A549 (cell line): ENCODE measurements at regions not wholly inside any gene's neighbourhood (a gene's known extent, or its start where the extent isn't known, plus 50 kb on each side); places are given as distances from the start of the nearest gene placed in this dataset.

Source experiments
- ATAC-seq, 2 experiments: fragments of 200-7000 bp in 1 of 2; fragments of >200 bp in 1 of 2; cut with Nextera tagmentation in 1 of 2; cut with Tn5 transposase in 1 of 2; 3 replicates each; pipeline versions ENCODE4 v1.8.0 to v1.9.1; 2018 to 2020; ENCODE audit warnings: mild to moderate bottlenecking in 1 of 2, moderate library complexity in 1 of 2
- CTCF ChIA-PET: fragments of 300-600 bp; sonication (Branson Sonifier 250); formaldehyde crosslinking; extraction: SDS; loops from one replicate; lab custom pipeline; 2021; ENCODE audit warnings: antibody characterized with exemption, inconsistent platforms; lab: Yijun Ruan, JAX
- POLR2A ChIA-PET: fragments of 350-600 bp; formaldehyde crosslinking; extraction: SDS; loops from one replicate; lab custom pipeline; 2021; ENCODE audit warnings: antibody characterized with exemption, inconsistent platforms; lab: Yijun Ruan, JAX
- DNase-seq, 2 experiments: peaks; one replicate each; pipeline versions ENCODE4 v3.0.0 to v3.0.0-alpha.2; 2011 to 2016; ENCODE audit warnings: low read depth in 1 of 2, low spot score in 1 of 2
- FAIRE-seq: peaks from 2 replicates; lab custom pipeline; 2011; peaks lifted over from hg19 to GRCh38; lab: Jason Lieb, UNC
- H3K27ac ChIP-seq, 2 experiments: fragments of >200 bp; sonication (Bioruptor Twin); formaldehyde crosslinking; 3 replicates each; pipeline ENCODE4 v1.5.1; 2016 to 2017
- H3K4me1 ChIP-seq: fragments of >200 bp; sonication (Bioruptor Twin); formaldehyde crosslinking; 3 replicates; pipeline ENCODE4 v1.6.1; 2016
- H3K4me2 ChIP-seq: fragments of >200 bp; sonication (Bioruptor Twin); formaldehyde crosslinking; 3 replicates; pipeline ENCODE4 v1.6.1; 2016
- H3K4me3 ChIP-seq: fragments of >200 bp; sonication (Bioruptor Twin); formaldehyde crosslinking; 3 replicates; pipeline ENCODE4 v1.5.1; 2016
- H3K9me3 ChIP-seq: fragments of >200 bp; sonication (Bioruptor Twin); formaldehyde crosslinking; 3 replicates; pipeline ENCODE4 v1.6.1; 2016
- CBX8 ChIP-seq: fragments of 200-600 bp; sonication (generic); IDR thresholded peaks from 2 replicates; pipeline ENCODE4 v1.6.1; 2016
- CEBPB ChIP-seq, 2 experiments: fragments of >200 bp in 1 of 2; sonication (Bioruptor Twin) in 1 of 2; formaldehyde crosslinking in 1 of 2; IDR thresholded peaks; 2 replicates each; pipeline ENCODE4 v1.6.1; 2012 to 2016
- CHD4 ChIP-seq: fragments of 200-600 bp; sonication (generic); IDR thresholded peaks from 2 replicates; pipeline ENCODE4 v1.6.1; 2016; ENCODE audit warnings: antibody characterized with exemption, mild to moderate bottlenecking, borderline replicate concordance
- EP300 ChIP-seq, 2 experiments: fragments of >200 bp; sonication (Bioruptor Twin); formaldehyde crosslinking; IDR thresholded peaks; 2 replicates in 1 of 2; 3 replicates in 1 of 2; pipeline ENCODE4 v1.6.1; 2016 to 2017
- FOSL2 ChIP-seq, 2 experiments: fragments of 450-650 bp in 1 of 2; fragments of >200 bp in 1 of 2; sonication (Bioruptor Twin) in 1 of 2; formaldehyde crosslinking; IDR thresholded peaks; 2 replicates each; pipeline versions ENCODE4 v1.5.0 to v1.6.1; 2016 to 2020; ENCODE audit warnings: mild to moderate bottlenecking in 1 of 2, moderate library complexity in 1 of 2
- FOXS1 ChIP-seq: fragments of 250-450 bp; sonication (Bioruptor Pico); IDR thresholded peaks from 2 replicates; pipeline ENCODE4 v1.5.0; 2020; ENCODE audit warnings: mild to moderate bottlenecking, moderate library complexity
- HOXB5 ChIP-seq: fragments of 250-450 bp; sonication (Bioruptor Pico); IDR thresholded peaks from 2 replicates; pipeline ENCODE4 v1.5.0; 2020; ENCODE audit warnings: mild to moderate bottlenecking, moderate library complexity
- KDM5A ChIP-seq: fragments of 200-600 bp; sonication (generic); IDR thresholded peaks from 2 replicates; pipeline ENCODE4 v1.6.1; 2016; ENCODE audit warnings: antibody characterized with exemption, mild to moderate bottlenecking
- MYC ChIP-seq: IDR thresholded peaks from 2 replicates; pipeline ENCODE4 v1.6.1; 2012; ENCODE audit warnings: mild to moderate bottlenecking, inconsistent platforms, low read length, improper control_type of control experiment, borderline replicate concordance
- NFE2L2 ChIP-seq: fragments of 150-350 bp; conservative IDR thresholded peaks from 2 replicates; pipeline ENCODE4 v1.6.1; 2014; ENCODE audit warnings: low read length
- PHF8 ChIP-seq: fragments of 200-600 bp; sonication (generic); IDR thresholded peaks from 2 replicates; pipeline ENCODE4 v1.6.1; 2016; ENCODE audit warnings: low read depth, mild to moderate bottlenecking, antibody characterized with exemption, moderate library complexity, borderline replicate concordance
- POLR2AphosphoS2 ChIP-seq: conservative IDR thresholded peaks from 2 replicates; pipeline ENCODE4 v1.6.1; 2012; ENCODE audit warnings: low read length, improper control_type of control experiment, inconsistent platforms
- RAD21 ChIP-seq, 2 experiments: fragments of >200 bp in 1 of 2; sonication (Bioruptor Twin) in 1 of 2; formaldehyde crosslinking in 1 of 2; IDR thresholded peaks in 1 of 2; conservative IDR thresholded peaks in 1 of 2; 2 replicates in 1 of 2; 3 replicates in 1 of 2; pipeline ENCODE4 v1.6.1; 2012 to 2018; ENCODE audit warnings: inconsistent platforms in 1 of 2
- RCOR1 ChIP-seq: fragments of 150-350 bp; IDR thresholded peaks from 2 replicates; pipeline ENCODE4 v1.6.1; 2014; ENCODE audit warnings: antibody characterized with exemption, low read length, low read depth
- RFX5 ChIP-seq: fragments of 450-650 bp; IDR thresholded peaks from 2 replicates; pipeline ENCODE4 v1.7.1; 2014; ENCODE audit warnings: antibody characterized with exemption, mild to moderate bottlenecking, moderate library complexity
- RNF2 ChIP-seq: fragments of 200-600 bp; sonication (generic); IDR thresholded peaks from 2 replicates; pipeline ENCODE4 v1.6.1; 2016; ENCODE audit warnings: low read depth, mild to moderate bottlenecking, antibody characterized with exemption, moderate library complexity, borderline replicate concordance
- SMC3 ChIP-seq: fragments of >200 bp; sonication (Bioruptor Twin); formaldehyde crosslinking; IDR thresholded peaks from 3 replicates; pipeline ENCODE4 v1.6.1; 2018; ENCODE audit warnings: inconsistent platforms
- TFCP2L1 ChIP-seq: fragments of 250-450 bp; sonication (Bioruptor Pico); IDR thresholded peaks from 2 replicates; pipeline ENCODE4 v1.5.0; 2021; ENCODE audit warnings: mild to moderate bottlenecking
- TP53 ChIP-seq: fragments of 250-450 bp; sonication (Bioruptor Pico); IDR thresholded peaks from 2 replicates; pipeline ENCODE4 v1.5.0; 2021; ENCODE audit warnings: mild to moderate bottlenecking, moderate library complexity
- WGBS: methylation state at CpG from one replicate; pipeline ENCODE4 v1.1.6; 2017; ENCODE audit errors: missing lambda C conversion rate; 5-methylcytosine and 5-hydroxymethylcytosine counted together
- TF ChIP-seq, protein P1 (sequence below): fragments of 150-350 bp; IDR thresholded peaks from 2 replicates; pipeline ENCODE4 v1.6.1; 2014; ENCODE audit warnings: low read depth, mild to moderate bottlenecking, low read length
- TF ChIP-seq, protein P2 (sequence below): fragments of >200 bp; sonication (Bioruptor Twin); formaldehyde crosslinking; IDR thresholded peaks from 2 replicates; pipeline ENCODE4 v1.6.1; 2016
- TF ChIP-seq, protein P3 (sequence below): IDR thresholded peaks from 2 replicates; pipeline ENCODE4 v1.6.1; 2012
- TF ChIP-seq, protein P4 (sequence below): fragments of 200-600 bp; sonication (generic); IDR thresholded peaks from 2 replicates; pipeline ENCODE4 v1.6.1; 2016; ENCODE audit warnings: antibody characterized with exemption, mild to moderate bottlenecking, moderate library complexity
- TF ChIP-seq, protein P5 (sequence below): IDR thresholded peaks from 2 replicates; pipeline ENCODE4 v1.6.1; 2012; ENCODE audit warnings: low read depth, borderline replicate concordance

DNA sequence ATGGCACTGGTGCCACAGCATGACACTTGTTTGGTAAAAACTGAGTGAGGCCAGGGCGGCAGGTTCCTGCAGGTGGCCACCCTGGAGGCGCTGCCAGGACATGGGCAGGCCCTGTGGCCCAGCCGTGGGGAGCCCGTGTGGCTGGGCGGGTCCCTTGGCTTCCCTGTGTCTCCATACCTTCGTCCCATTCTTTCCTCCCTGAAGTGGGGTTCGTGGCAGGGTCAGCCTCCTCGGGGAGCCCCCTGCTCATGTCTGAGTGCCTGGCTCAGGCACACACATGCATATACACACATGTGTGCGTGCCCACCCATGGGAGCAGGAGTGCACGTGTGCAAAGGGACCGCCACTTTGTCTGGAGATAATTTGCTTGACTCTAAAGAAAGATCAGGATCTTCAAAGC, 86.5 kb upstream of the HDAC4 start:
- 41% methylated on average over 11 of the region's 11 CpGs for WGBS
- ChIA-PET CTCF (interaction anchor here (1.1 to 1.2 kb wide), 2 partner anchors 14 to 48 kb away, joined by 3 read pairs; no protein-coding TSS in a partner anchor), POLR2A (no interaction called here)
- no peak for ATAC-seq
- no peak for FAIRE-seq
- no peak for TF ChIP-seq CBX8
- no peak for TF ChIP-seq CHD4
- H3K4me1 ChIP-seq: no peaks in the 10 kb centered on the region
- no peak for DNase-seq
- no peak overlapping the region for H3K4me2 ChIP-seq
- H3K4me3 ChIP-seq: no peak overlapping the region
- H3K27ac ChIP-seq: no peak overlapping the region
- no peaks in the 10 kb centered on the region for H3K9me3 ChIP-seq

DNA sequence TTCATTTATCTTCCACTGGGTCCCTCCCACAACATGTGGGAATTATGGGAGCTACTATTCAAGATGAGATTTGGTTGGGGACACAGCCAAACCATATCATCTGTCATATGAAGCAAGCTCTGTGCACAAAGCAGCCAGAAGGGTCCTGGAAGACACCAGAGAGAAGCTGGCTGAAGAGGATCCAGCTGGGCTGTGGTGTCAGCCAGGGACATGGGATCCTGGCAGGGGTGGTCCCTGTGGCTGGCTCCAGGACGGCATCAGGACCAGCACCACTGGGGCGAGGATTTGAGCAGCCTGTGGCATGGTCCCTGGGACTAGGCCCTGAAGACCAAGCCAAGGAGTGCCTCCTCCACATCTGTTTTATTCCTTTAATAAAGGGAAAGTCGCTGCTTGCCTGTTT, 84.8 kb upstream of the HDAC4 start:
- no peak overlapping the region for H3K27ac ChIP-seq
- CTCF ChIA-PET: no interaction called here
- ATAC-seq (no peak), FAIRE-seq (no peak), DNase-seq (no peak)
- 18% methylated on average over 3 of the region's 3 CpGs for WGBS
- H3K4me2 ChIP-seq: no peak overlapping the region
- POLR2A ChIA-PET: no interaction called here
- TF ChIP-seq KDM5A (no peak), SMC3 (no peak), HOXB5 (CRISPR knock-in tag) (no peak), RFX5 (no peak), TFCP2L1 (CRISPR knock-in tag) (no peak), FOSL2 (IDR thresholded peaks at IDR 0.05) (no peak), FOSL2 (CRISPR knock-in tag; IDR thresholded peaks at IDR 0.05) (no peak), PHF8 (no peak), MYC (no peak), RNF2 (no peak), FOXS1 (CRISPR knock-in tag) (no peak)
- TF ChIP-seq, protein P1, sequence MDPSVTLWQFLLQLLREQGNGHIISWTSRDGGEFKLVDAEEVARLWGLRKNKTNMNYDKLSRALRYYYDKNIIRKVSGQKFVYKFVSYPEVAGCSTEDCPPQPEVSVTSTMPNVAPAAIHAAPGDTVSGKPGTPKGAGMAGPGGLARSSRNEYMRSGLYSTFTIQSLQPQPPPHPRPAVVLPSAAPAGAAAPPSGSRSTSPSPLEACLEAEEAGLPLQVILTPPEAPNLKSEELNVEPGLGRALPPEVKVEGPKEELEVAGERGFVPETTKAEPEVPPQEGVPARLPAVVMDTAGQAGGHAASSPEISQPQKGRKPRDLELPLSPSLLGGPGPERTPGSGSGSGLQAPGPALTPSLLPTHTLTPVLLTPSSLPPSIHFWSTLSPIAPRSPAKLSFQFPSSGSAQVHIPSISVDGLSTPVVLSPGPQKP: no peak
- TF ChIP-seq, protein P2, sequence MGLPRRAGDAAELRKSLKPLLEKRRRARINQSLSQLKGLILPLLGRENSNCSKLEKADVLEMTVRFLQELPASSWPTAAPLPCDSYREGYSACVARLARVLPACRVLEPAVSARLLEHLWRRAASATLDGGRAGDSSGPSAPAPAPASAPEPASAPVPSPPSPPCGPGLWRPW: no peak
- TF ChIP-seq, all 56 proteins: peak for 0
- Histone ChIP-seq H3K4me1 (no peaks in the 10 kb centered on the region), H3K9me3 (no peaks in the 10 kb centered on the region), H3K4me3 (no peak overlapping the region)

DNA sequence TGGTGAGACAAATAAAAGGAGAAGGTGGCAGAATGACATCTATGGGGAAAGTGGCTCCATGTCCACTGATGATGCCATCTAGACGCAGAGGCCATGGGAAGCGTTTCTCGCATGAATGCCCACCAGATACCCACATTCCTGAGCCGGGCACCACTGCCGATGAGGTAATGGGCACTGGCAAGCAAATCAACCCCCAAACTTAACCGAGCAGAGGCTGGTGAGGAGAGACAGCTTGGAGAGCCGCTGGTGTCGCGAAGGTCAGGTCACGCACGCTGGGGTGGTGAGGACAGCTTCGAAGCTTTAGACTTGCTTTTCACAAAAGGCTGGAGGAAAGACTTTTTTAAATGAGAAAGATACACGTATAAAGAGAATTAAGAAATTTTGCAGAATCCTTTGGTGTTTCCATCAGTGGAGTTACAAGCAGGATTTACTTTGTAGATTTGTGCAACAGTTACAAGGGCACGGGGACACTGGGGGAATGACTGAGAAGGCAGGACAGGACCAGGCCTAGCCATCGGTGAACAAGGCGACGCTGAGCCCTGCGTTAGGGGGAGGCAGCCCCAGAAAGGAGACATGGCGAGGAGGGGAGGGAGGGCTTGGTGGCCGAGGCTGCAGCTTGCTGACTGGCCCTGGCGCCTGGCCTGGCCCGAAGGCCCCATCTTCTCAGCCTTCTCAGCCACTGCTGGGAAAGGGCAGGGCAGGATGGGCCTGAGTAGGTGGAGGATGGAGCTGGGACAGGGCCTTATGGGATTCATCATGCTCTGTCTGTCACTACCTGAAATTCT, 83.9 kb upstream of the HDAC4 start:
- Histone ChIP-seq H3K4me2 (no peak overlapping the region), H3K27ac (no peak overlapping the region), H3K4me1 (no peaks in the 10 kb centered on the region), H3K4me3 (no peak overlapping the region)
- ChIA-PET POLR2A (no interaction called here), CTCF (interaction anchor here (0.9 kb wide), 1 partner anchor 341 kb away, joined by 4 read pairs; no protein-coding TSS in a partner anchor)
- no peak for DNase-seq
- TF ChIP-seq, protein P1: no peak
- TF ChIP-seq, protein P3, sequence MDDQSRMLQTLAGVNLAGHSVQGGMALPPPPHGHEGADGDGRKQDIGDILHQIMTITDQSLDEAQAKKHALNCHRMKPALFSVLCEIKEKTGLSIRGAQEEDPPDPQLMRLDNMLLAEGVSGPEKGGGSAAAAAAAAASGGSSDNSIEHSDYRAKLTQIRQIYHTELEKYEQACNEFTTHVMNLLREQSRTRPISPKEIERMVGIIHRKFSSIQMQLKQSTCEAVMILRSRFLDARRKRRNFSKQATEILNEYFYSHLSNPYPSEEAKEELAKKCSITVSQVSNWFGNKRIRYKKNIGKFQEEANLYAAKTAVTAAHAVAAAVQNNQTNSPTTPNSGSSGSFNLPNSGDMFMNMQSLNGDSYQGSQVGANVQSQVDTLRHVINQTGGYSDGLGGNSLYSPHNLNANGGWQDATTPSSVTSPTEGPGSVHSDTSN: no peak
- TF ChIP-seq RCOR1 (no peak), CHD4 (no peak), RAD21 (conservative IDR thresholded peaks at IDR 0.05 in 1 of 2, IDR thresholded peaks at IDR 0.05 in 1 of 2) (no peak), EP300 (IDR thresholded peaks at IDR 0.05) (no peak), NFE2L2 (no peak), CEBPB (IDR thresholded peaks at IDR 0.05) (no peak), TP53 (no peak), POLR2AphosphoS2 (no peak)
- TF ChIP-seq, protein P4, sequence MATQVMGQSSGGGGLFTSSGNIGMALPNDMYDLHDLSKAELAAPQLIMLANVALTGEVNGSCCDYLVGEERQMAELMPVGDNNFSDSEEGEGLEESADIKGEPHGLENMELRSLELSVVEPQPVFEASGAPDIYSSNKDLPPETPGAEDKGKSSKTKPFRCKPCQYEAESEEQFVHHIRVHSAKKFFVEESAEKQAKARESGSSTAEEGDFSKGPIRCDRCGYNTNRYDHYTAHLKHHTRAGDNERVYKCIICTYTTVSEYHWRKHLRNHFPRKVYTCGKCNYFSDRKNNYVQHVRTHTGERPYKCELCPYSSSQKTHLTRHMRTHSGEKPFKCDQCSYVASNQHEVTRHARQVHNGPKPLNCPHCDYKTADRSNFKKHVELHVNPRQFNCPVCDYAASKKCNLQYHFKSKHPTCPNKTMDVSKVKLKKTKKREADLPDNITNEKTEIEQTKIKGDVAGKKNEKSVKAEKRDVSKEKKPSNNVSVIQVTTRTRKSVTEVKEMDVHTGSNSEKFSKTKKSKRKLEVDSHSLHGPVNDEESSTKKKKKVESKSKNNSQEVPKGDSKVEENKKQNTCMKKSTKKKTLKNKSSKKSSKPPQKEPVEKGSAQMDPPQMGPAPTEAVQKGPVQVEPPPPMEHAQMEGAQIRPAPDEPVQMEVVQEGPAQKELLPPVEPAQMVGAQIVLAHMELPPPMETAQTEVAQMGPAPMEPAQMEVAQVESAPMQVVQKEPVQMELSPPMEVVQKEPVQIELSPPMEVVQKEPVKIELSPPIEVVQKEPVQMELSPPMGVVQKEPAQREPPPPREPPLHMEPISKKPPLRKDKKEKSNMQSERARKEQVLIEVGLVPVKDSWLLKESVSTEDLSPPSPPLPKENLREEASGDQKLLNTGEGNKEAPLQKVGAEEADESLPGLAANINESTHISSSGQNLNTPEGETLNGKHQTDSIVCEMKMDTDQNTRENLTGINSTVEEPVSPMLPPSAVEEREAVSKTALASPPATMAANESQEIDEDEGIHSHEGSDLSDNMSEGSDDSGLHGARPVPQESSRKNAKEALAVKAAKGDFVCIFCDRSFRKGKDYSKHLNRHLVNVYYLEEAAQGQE: no peak
- TF ChIP-seq, protein P5, sequence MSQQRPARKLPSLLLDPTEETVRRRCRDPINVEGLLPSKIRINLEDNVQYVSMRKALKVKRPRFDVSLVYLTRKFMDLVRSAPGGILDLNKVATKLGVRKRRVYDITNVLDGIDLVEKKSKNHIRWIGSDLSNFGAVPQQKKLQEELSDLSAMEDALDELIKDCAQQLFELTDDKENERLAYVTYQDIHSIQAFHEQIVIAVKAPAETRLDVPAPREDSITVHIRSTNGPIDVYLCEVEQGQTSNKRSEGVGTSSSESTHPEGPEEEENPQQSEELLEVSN: no peak
- TF ChIP-seq, all 56 proteins: peak for 0
- FAIRE-seq (no peak), ATAC-seq (no peak)
- no peaks in the 10 kb centered on the region for H3K9me3 ChIP-seq
- 75% methylated on average over 22 of the region's 22 CpGs for WGBS
